ENCODE measurements at regions not wholly inside any gene's neighbourhood (a gene's known extent, or its start where the extent isn't known, plus 50 kb on each side); places are given as distances from the start of the nearest gene placed in this dataset.

DNA sequence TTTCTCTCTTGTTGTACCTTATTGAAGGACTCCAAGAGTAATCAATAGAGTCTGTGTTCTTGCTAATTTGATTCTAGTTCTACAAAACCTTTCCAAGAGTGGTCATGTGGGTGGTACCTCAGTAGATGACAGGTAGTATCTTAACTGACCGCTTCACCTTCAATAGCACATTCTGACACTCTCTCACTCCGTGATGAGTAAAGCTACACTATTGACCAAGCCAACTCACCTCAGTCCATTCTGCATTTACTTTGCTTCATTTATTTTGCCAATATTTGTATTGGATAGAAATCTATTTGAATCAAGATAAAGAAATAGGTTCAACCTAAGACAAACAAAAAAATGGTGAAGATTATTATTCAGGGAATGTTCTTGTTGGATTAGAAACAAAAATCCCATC is 1869.6 kb upstream of the CELF4 start:
- H2BK12ac ChIP-seq (ENCODE audit: low read length), result no peak overlapping the region
- H3K4ac ChIP-seq (ENCODE audit: low read length), result no peak overlapping the region
- no peak overlapping the region for H3K23ac ChIP-seq (ENCODE audit: low read depth, low read length, poor library complexity)
- no peaks in the 10 kb centered on the region for H3K9me3 ChIP-seq (replicated peaks in 1 of 2; ENCODE audit: control insufficient read depth in 2 of 2, insufficient read depth in 1 of 2, low read depth in 1 of 2, low read length in 2 of 2)
- H3K9ac ChIP-seq (ENCODE audit: low read depth, low read length, poor library complexity), result no peak overlapping the region
- H3K18ac ChIP-seq (ENCODE audit: low read length), result no peak overlapping the region
- no peak overlapping the region for H4K8ac ChIP-seq (ENCODE audit: low read depth, low read length)
- H2AK5ac ChIP-seq (ENCODE audit: low read depth, low read length), result no peak overlapping the region
- H2BK120ac ChIP-seq (ENCODE audit: low read depth, low read length), result no peak overlapping the region
- no peak for DNase-seq (ENCODE audit: low spot score)
- H3K4me1 ChIP-seq (ENCODE audit: control insufficient read depth in 2 of 2, insufficient read depth in 1 of 2, low read depth in 1 of 2, low read length in 2 of 2), result no peaks in the 10 kb centered on the region
- no peak overlapping the region for H3K27ac ChIP-seq (replicated peaks; ENCODE audit: low read length)
- no CpG with 5 or more reads among the region's 2 CpGs for WGBS, 2 donors (ENCODE audit: extremely low coverage in 2 of 2, insufficient read length in 2 of 2, insufficient replicate concordance in 1 of 2)
- no peaks in the 10 kb centered on the region for H3K27me3 ChIP-seq (ENCODE audit: control insufficient read depth in 3 of 3, insufficient read depth in 3 of 3, low read depth in 1 of 3, low read length in 3 of 3)
- H3K14ac ChIP-seq (ENCODE audit: low read length), result no peak overlapping the region
- H3K4me2 ChIP-seq (ENCODE audit: insufficient read depth, low read length, poor library complexity, severe bottlenecking), result no peak overlapping the region
- no peak overlapping the region for H4K91ac ChIP-seq (ENCODE audit: low read depth, low read length, poor library complexity)
- no peaks in the 10 kb centered on the region for H3K36me3 ChIP-seq (replicated peaks in 1 of 2; ENCODE audit: control insufficient read depth in 2 of 2, insufficient read depth in 2 of 2, low read length in 2 of 2)
- no peak overlapping the region for H3K4me3 ChIP-seq (ENCODE audit: low read length in 2 of 2)
- no peak overlapping the region for H2AFZ ChIP-seq (ENCODE audit: low read length)
- no peak overlapping the region for H2BK15ac ChIP-seq (ENCODE audit: low read length)
- no peaks in the 10 kb centered on the region for H3K79me1 ChIP-seq (ENCODE audit: low read depth, low read length)
- no peak overlapping the region for H2BK5ac ChIP-seq (ENCODE audit: low read length)

DNA sequence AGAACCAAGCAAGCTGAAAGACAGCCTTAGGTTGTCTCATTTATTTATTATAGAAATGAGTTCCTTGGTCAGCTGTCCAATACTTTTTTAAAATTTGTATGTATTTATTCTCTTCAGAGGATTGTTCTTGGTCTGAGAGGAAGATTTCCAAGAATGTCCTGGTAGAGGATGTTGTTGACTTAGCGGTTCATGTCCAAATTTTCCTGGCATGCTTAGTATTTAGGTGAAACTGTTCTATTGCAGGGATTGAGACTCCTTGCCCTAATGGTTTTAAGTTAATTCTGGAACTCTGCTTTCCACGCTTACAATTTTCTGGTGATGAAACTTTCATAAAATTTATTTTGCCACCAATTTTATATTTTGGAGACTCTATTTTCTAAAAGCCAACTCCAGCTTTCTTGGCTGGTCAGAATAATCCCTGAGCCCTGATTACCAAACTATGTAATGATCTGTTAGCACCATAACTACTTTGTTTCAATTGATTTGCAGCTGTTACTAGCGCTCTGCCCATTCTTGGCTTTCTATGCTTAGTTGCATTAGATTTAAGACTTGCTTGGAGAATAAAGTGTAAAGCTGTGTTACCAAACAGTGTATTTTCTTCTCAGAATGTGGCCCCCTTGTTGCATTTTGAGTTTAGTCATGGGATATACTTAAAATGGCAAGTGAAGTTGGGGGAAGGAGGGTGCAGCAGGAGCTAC is 1868.8 kb upstream of the CELF4 start:
- WGBS, 2 donors (ENCODE audit: extremely low coverage in 2 of 2, insufficient read length in 2 of 2, insufficient replicate concordance in 1 of 2), result no CpG with 5 or more reads among the region's 3 CpGs
- H3K4me3 ChIP-seq (ENCODE audit: low read length in 2 of 2), result no peak overlapping the region
- no peak for DNase-seq (ENCODE audit: low spot score)

DNA sequence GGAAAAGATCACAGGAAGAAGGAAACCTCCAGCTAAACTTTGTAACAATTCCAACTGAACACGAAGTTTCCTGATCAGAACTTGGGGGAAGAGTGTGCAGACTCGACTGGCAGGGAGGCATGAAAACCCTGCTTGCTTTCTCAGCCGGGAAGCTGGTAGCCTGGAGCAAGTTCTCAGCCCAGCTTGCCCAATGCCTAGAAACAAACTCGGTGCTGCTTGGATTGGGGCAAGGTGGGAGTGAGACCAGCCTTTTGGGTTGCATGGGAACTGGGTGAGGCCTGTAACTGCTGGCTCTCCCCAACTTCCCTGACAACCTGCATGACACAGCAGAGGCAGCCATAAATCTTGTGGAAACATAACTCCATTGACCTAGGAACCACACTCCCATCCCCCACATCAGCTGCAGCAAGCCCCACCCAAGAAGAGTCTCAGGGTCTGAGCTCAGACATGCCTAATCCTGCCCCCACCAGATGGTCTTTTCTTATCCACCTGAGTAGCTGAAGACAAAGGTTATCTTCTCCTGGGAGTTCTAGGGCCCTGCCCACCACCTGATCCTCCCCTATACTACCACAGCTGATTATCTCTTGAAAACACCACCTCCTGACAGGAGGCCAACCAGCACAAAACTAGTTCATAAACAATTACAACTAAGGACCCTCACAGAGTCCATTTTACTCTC is 1859.7 kb upstream of the CELF4 start:
- Histone ChIP-seq H3K4me3 (ENCODE audit: low read length in 2 of 2) (peak overlapping the region in 1 of 2 donors; percentile 4), H2AK5ac (ENCODE audit: low read depth, low read length) (no peak overlapping the region), H3K4me2 (ENCODE audit: insufficient read depth, low read length, poor library complexity, severe bottlenecking) (no peak overlapping the region), H3K14ac (ENCODE audit: low read length) (no peak overlapping the region), H2BK12ac (ENCODE audit: low read length) (no peak overlapping the region), H2BK15ac (ENCODE audit: low read length) (no peak overlapping the region), H2BK5ac (ENCODE audit: low read length) (no peak overlapping the region), H2BK120ac (ENCODE audit: low read depth, low read length) (no peak overlapping the region), H3K23ac (ENCODE audit: low read depth, low read length, poor library complexity) (no peak overlapping the region), H3K27me3 (ENCODE audit: control insufficient read depth in 3 of 3, insufficient read depth in 3 of 3, low read depth in 1 of 3, low read length in 3 of 3) (no peaks in the 10 kb centered on the region), H3K36me3 (replicated peaks in 1 of 2; ENCODE audit: control insufficient read depth in 2 of 2, insufficient read depth in 2 of 2, low read length in 2 of 2) (no peaks in the 10 kb centered on the region), H3K9ac (ENCODE audit: low read depth, low read length, poor library complexity) (no peak overlapping the region), H3K9me3 (replicated peaks in 1 of 2; ENCODE audit: control insufficient read depth in 2 of 2, insufficient read depth in 1 of 2, low read depth in 1 of 2, low read length in 2 of 2) (no peaks in the 10 kb centered on the region), H3K79me1 (ENCODE audit: low read depth, low read length) (no peaks in the 10 kb centered on the region), H4K91ac (ENCODE audit: low read depth, low read length, poor library complexity) (no peak overlapping the region), H2AFZ (ENCODE audit: low read length) (peak overlapping the region; percentile 23), H3K18ac (ENCODE audit: low read length) (no peak overlapping the region), H4K8ac (ENCODE audit: low read depth, low read length) (no peak overlapping the region), H3K27ac (replicated peaks; ENCODE audit: low read length) (no peak overlapping the region), H3K4ac (ENCODE audit: low read length) (no peak overlapping the region), H3K4me1 (ENCODE audit: control insufficient read depth in 2 of 2, insufficient read depth in 1 of 2, low read depth in 1 of 2, low read length in 2 of 2) (peaks cover 0 to 5% of the 10 kb centered on the region in 2 donors)
- WGBS, 2 donors (ENCODE audit: extremely low coverage in 2 of 2, insufficient read length in 2 of 2, insufficient replicate concordance in 1 of 2), result no CpG with 5 or more reads among the region's 4 CpGs
- no peak for DNase-seq (ENCODE audit: low spot score)

More for the DNA sequence above, 1868.8 kb upstream of the CELF4 start:
- no peaks in the 10 kb centered on the region for H3K9me3 ChIP-seq (replicated peaks in 1 of 2; ENCODE audit: control insufficient read depth in 2 of 2, insufficient read depth in 1 of 2, low read depth in 1 of 2, low read length in 2 of 2)
- H3K27ac ChIP-seq (replicated peaks; ENCODE audit: low read length), result no peak overlapping the region
- H2AFZ ChIP-seq (ENCODE audit: low read length), result no peak overlapping the region
- H3K14ac ChIP-seq (ENCODE audit: low read length), result no peak overlapping the region
- no peak overlapping the region for H3K9ac ChIP-seq (ENCODE audit: low read depth, low read length, poor library complexity)
- H2BK15ac ChIP-seq (ENCODE audit: low read length), result no peak overlapping the region
- no peak overlapping the region for H2AK5ac ChIP-seq (ENCODE audit: low read depth, low read length)
- H3K18ac ChIP-seq (ENCODE audit: low read length), result no peak overlapping the region
- H4K8ac ChIP-seq (ENCODE audit: low read depth, low read length), result no peak overlapping the region
- no peaks in the 10 kb centered on the region for H3K36me3 ChIP-seq (replicated peaks in 1 of 2; ENCODE audit: control insufficient read depth in 2 of 2, insufficient read depth in 2 of 2, low read length in 2 of 2)
- no peak overlapping the region for H3K4me2 ChIP-seq (ENCODE audit: insufficient read depth, low read length, poor library complexity, severe bottlenecking)
- H3K27me3 ChIP-seq (ENCODE audit: control insufficient read depth in 3 of 3, insufficient read depth in 3 of 3, low read depth in 1 of 3, low read length in 3 of 3), result no peaks in the 10 kb centered on the region
- no peaks in the 10 kb centered on the region for H3K79me1 ChIP-seq (ENCODE audit: low read depth, low read length)
- H2BK120ac ChIP-seq (ENCODE audit: low read depth, low read length), result no peak overlapping the region
- no peak overlapping the region for H3K4ac ChIP-seq (ENCODE audit: low read length)
- H3K4me1 ChIP-seq (ENCODE audit: control insufficient read depth in 2 of 2, insufficient read depth in 1 of 2, low read depth in 1 of 2, low read length in 2 of 2), result no peaks in the 10 kb centered on the region
- no peak overlapping the region for H3K23ac ChIP-seq (ENCODE audit: low read depth, low read length, poor library complexity)
- H2BK5ac ChIP-seq (ENCODE audit: low read length), result no peak overlapping the region
- no peak overlapping the region for H2BK12ac ChIP-seq (ENCODE audit: low read length)
- H4K91ac ChIP-seq (ENCODE audit: low read depth, low read length, poor library complexity), result no peak overlapping the region

DNA sequence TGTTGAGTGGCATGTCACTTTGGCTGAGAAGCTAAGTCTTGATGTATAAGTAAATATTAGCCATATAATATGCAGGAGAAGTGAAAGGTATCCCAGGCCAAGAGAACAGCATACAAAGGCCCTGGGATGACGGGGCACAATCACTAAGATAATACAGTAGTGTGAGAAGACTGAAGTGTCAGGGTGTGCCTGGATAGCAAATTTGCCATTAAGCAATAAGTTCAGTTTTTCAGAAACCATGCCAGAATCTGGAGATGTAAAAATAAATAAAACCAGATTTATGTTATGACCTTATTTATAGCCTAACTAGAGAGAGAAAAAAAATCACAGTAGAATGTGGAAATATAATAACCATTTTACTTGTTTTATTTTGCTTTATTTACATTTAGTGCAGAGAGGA is 1858.7 kb upstream of the CELF4 start:
- no peak overlapping the region for H4K91ac ChIP-seq (ENCODE audit: low read depth, low read length, poor library complexity)
- no peak overlapping the region for H3K27ac ChIP-seq (replicated peaks; ENCODE audit: low read length)
- H2AFZ ChIP-seq (ENCODE audit: low read length), result no peak overlapping the region
- no peak overlapping the region for H3K4me2 ChIP-seq (ENCODE audit: insufficient read depth, low read length, poor library complexity, severe bottlenecking)
- peaks cover 0 to 5% of the 10 kb centered on the region in 2 donors for H3K4me1 ChIP-seq (ENCODE audit: control insufficient read depth in 2 of 2, insufficient read depth in 1 of 2, low read depth in 1 of 2, low read length in 2 of 2)
- no peak overlapping the region for H2AK5ac ChIP-seq (ENCODE audit: low read depth, low read length)
- H2BK15ac ChIP-seq (ENCODE audit: low read length), result no peak overlapping the region
- H2BK5ac ChIP-seq (ENCODE audit: low read length), result no peak overlapping the region
- no CpG with 5 or more reads among the region's 1 CpG for WGBS, 2 donors (ENCODE audit: extremely low coverage in 2 of 2, insufficient read length in 2 of 2, insufficient replicate concordance in 1 of 2)
- H2BK12ac ChIP-seq (ENCODE audit: low read length), result no peak overlapping the region
- no peaks in the 10 kb centered on the region for H3K36me3 ChIP-seq (replicated peaks in 1 of 2; ENCODE audit: control insufficient read depth in 2 of 2, insufficient read depth in 2 of 2, low read length in 2 of 2)
- no peak for DNase-seq (ENCODE audit: low spot score)
- H3K18ac ChIP-seq (ENCODE audit: low read length), result no peak overlapping the region
- no peaks in the 10 kb centered on the region for H3K9me3 ChIP-seq (replicated peaks in 1 of 2; ENCODE audit: control insufficient read depth in 2 of 2, insufficient read depth in 1 of 2, low read depth in 1 of 2, low read length in 2 of 2)
- H3K4ac ChIP-seq (ENCODE audit: low read length), result no peak overlapping the region
- H3K9ac ChIP-seq (ENCODE audit: low read depth, low read length, poor library complexity), result no peak overlapping the region
- H3K23ac ChIP-seq (ENCODE audit: low read depth, low read length, poor library complexity), result no peak overlapping the region
- no peaks in the 10 kb centered on the region for H3K27me3 ChIP-seq (ENCODE audit: control insufficient read depth in 3 of 3, insufficient read depth in 3 of 3, low read depth in 1 of 3, low read length in 3 of 3)
- H3K14ac ChIP-seq (ENCODE audit: low read length), result no peak overlapping the region
- H2BK120ac ChIP-seq (ENCODE audit: low read depth, low read length), result no peak overlapping the region
- H3K4me3 ChIP-seq (ENCODE audit: low read length in 2 of 2), result no peak overlapping the region
- no peaks in the 10 kb centered on the region for H3K79me1 ChIP-seq (ENCODE audit: low read depth, low read length)
- no peak overlapping the region for H4K8ac ChIP-seq (ENCODE audit: low read depth, low read length)

Measured in neuronal stem cell (in vitro differentiated cells).